GM21825 (cell line): ENCODE measurements at regions not wholly inside any gene's neighbourhood (a gene's known extent, or its start where the extent isn't known, plus 50 kb on each side); places are given as distances from the start of the nearest gene placed in this dataset.
"Not testable (repeated sequence)": the region's sequence is repeated elsewhere in the genome, so short reads cannot be mapped to it uniquely, and the experiment has no call there.

Experiments
- ATAC-seq: cut with Tn5 transposase; IDR thresholded peaks from one replicate; pipeline ENCODE4 v1.9.1; 2021; ENCODE audit warnings: mild to moderate bottlenecking, moderate library complexity; ENCODE audit not compliant: unreplicated experiment

GRCh38 chr1:88549536-88549935, 134.5 kb upstream of the PKN2 start:
- ATAC-seq: no peak

- no peak for ATAC-seq
Observed at GRCh38 chr1:88552226-88552625, 131.8 kb upstream of the PKN2 start.

- no peak for ATAC-seq
Observed at GRCh38 chr1:88557014-88557413, 127.1 kb upstream of the PKN2 start.

GRCh38 chr1:88560621-88561020, 123.5 kb upstream of the PKN2 start:
- no peak for ATAC-seq

- ATAC-seq: no peak
Observed at GRCh38 chr1:88562991-88563390, 121.1 kb upstream of the PKN2 start.

GRCh38 chr1:88566615-88567387, 117.3 kb upstream of the PKN2 start:
- no peak for ATAC-seq

- no peak for ATAC-seq
Observed at GRCh38 chr1:88571506-88571905, 112.6 kb upstream of the PKN2 start.

GRCh38 chr1:88579598-88579997, 104.5 kb upstream of the PKN2 start:
- ATAC-seq: no peak

GRCh38 chr1:88581703-88582102, 102.4 kb upstream of the PKN2 start:
- no peak for ATAC-seq

DNA sequence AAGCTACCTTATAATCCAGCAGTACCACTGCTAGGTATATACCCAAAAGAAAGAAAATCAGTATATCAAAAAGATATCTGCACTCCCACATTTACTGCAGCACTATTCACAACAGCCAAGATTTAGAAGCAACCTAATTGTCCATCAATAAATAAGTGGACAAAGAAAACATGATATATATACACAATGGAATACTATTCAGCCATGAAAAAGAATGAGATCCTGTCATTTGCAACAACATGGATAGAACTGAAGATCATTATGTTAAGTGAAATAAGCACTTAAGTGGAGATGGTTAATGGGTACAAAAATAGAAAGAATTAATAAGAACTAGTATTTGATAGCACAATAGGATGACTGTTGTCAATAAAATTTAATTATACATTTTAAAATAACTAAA, 90.7 kb upstream of the PKN2 start:
- no peak for ATAC-seq

- peak; percentile 52 for ATAC-seq
Observed at GRCh38 chr1:88595355-88596002, 88.6 kb upstream of the PKN2 start.

- not testable (repeated sequence) for ATAC-seq
Observed at GRCh38 chr1:88597973-88598372, 86.1 kb upstream of the PKN2 start.

- no peak for ATAC-seq
Observed at GRCh38 chr1:88608139-88608943, 75.7 kb upstream of the PKN2 start.

DNA sequence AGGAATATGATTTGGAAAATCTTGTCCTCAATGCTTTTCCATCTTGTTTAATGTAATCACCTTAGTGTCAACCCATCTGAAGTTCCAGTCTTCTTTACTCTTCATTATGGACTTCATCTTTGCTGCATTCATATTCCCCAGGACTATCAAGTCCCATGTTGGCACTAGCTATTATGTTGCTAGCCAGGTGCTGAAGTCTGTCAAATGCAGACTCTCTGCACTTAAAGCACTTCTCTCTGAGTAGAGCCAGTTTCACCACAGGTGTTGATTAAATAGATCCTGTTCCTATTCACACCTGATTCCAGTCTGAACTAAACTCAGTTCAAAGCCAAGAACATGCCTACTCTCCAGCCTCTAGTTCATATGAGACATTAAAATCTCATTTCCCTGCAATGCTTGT, 75.0 kb upstream of the PKN2 start:
- ATAC-seq: no peak

DNA sequence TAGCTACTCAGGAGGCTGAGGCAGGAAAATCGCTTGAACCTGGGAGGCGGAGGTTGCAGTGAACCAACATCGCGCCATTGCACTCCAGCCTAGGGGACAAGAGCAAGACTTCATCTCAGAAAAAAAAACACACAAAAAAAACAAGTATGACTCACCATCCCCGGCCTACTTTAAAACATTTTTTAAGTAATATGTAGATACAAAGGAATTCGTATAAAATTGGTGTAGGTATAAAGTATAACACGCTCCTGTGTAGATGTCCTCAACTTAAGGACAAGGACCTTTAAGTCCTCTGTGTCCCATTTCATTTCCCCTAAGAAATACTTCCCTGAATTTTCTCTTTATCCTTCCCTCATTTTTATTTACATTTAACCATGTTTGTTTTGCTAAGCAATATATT, 73.4 kb upstream of the PKN2 start:
- ATAC-seq: no peak

- ATAC-seq: no peak
Observed at GRCh38 chr1:88612292-88612691, 71.8 kb upstream of the PKN2 start.

DNA sequence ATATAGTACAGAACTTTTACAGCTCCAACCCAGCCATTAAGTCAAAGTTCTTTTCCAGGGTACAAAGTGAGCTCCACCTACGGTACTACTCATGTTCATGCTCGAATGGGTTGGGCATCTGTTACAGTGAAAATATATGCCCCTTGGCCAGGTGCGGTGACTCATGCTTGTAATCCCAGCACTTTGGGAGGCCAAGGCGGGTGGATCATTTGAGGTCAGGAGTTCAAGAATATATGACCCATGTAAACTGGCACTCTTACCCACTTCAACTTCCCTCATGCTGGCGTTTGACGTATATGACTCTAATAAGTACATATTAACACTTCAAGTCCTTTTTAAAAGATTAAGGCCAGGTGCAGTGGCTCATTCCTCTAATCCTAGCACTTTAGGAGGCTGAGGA, 71.3 kb upstream of the PKN2 start:
- no peak for ATAC-seq

DNA sequence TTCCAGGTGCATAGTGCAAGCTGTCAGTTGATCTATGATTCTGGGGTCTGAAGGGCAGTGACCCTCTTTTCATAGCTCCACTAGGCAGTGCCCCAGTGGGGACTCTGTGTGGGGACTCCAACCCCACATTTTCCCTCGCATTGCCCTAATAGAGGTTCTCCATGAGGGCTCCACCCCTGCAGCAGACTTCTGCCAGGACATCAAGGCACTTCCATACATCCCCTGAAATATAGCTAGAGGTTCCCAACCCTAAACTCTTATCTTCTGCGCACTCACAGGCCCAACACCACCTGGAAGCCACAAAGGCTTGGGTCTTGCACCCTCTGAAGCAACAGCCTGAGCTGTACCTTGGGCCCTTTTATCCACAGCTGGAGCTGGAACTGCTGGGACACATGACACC, 65.7 kb upstream of the PKN2 start:
- ATAC-seq: no peak

- ATAC-seq: not testable (repeated sequence)
Observed at GRCh38 chr1:88623101-88623500, 61.0 kb upstream of the PKN2 start.
